SU-DHL-6 (cell line): ENCODE measurements at regions not wholly inside any gene's neighbourhood (a gene's known extent, or its start where the extent isn't known, plus 50 kb on each side); places are given as distances from the start of the nearest gene placed in this dataset.

Experiments
- H2AFZ ChIP-seq: fragments of 200-600 bp; sonication (generic); 2 replicates; pipeline ENCODE4 v1.6.1; 2014; ENCODE audit warnings: low read depth, mild to moderate bottlenecking, moderate library complexity, mixed read lengths, antibody characterized with exemption, low read length; ENCODE audit not compliant: severe bottlenecking
- H3F3A ChIP-seq: fragments of 200-600 bp; shearing (Covaris generic); 2 replicates; pipeline ENCODE4 v1.6.0; 2016; ENCODE audit warnings: antibody characterized with exemption, mild to moderate bottlenecking; ENCODE audit not compliant: insufficient read depth
- H3K27ac ChIP-seq: fragments of 200-600 bp; sonication (generic); 2 replicates; pipeline ENCODE4 v1.5.1; 2016; ENCODE audit warnings: low read depth, mild to moderate bottlenecking, low read length, moderate library complexity, mixed read lengths
- H3K27me3 ChIP-seq: fragments of 200-600 bp; sonication (generic), shearing (Covaris generic); 2 replicates; pipeline ENCODE4 v1.6.0; 2014; ENCODE audit warnings: mild to moderate bottlenecking, low read length
- H3K36me3 ChIP-seq: fragments of 200-600 bp; sonication (generic); 2 replicates; pipeline ENCODE4 v1.6.1; 2014; ENCODE audit warnings: mild to moderate bottlenecking, low read length, mixed read lengths
- H3K4me2 ChIP-seq: fragments of 300-600, 200-600 bp; shearing (Covaris generic), sonication (generic); 2 replicates; pipeline ENCODE4 v1.6.0; 2014; ENCODE audit warnings: low read length, low read depth, mild to moderate bottlenecking; ENCODE audit not compliant: poor library complexity, severe bottlenecking
- H3K4me3 ChIP-seq: fragments of 200-600 bp; sonication (generic); 2 replicates; pipeline ENCODE4 v1.5.1; 2014; ENCODE audit warnings: antibody characterized with exemption, low read length, mild to moderate bottlenecking, mixed read lengths; ENCODE audit not compliant: insufficient read depth, poor library complexity, severe bottlenecking
- H3K79me2 ChIP-seq: fragments of 200-600 bp; sonication (generic); 2 replicates; pipeline ENCODE4 v1.6.1; 2014; ENCODE audit warnings: mild to moderate bottlenecking, low read length, moderate library complexity; ENCODE audit not compliant: insufficient read depth
- H3K9ac ChIP-seq: fragments of 200-600 bp; sonication (generic); 2 replicates; pipeline ENCODE4 v1.7.0; 2014; ENCODE audit warnings: mild to moderate bottlenecking, low read length
- H3K9me2 ChIP-seq: fragments of 200-600 bp; sonication (generic); replicated peaks from 2 replicates; pipeline ENCODE4 v1.6.1; 2014; ENCODE audit warnings: low read length; ENCODE audit not compliant: insufficient read depth
- H3K9me3 ChIP-seq: fragments of 200-600 bp; sonication (generic); 2 replicates; pipeline ENCODE4 v1.6.1; 2014; ENCODE audit warnings: low read length, mixed read lengths; ENCODE audit not compliant: insufficient read depth
- H4K20me1 ChIP-seq: fragments of 200-600 bp; sonication (generic); 2 replicates; pipeline ENCODE4 v1.6.1; 2014; ENCODE audit warnings: low read depth, mild to moderate bottlenecking, antibody characterized with exemption, low read length, moderate library complexity, mixed read lengths
- EZH2phosphoT487 ChIP-seq: fragments of 200-600 bp; sonication (generic), shearing (Covaris generic); conservative IDR thresholded peaks from 2 replicates; pipeline ENCODE4 v1.6.1; 2018; ENCODE audit warnings: mild to moderate bottlenecking, antibody characterized with exemption, low read length, moderate library complexity, mixed read lengths
- TF ChIP-seq, protein P1 (sequence below): fragments of 200-600 bp; sonication (generic); IDR thresholded peaks from one replicate; pipeline ENCODE4 v1.5.1; 2017; ENCODE audit warnings: antibody characterized with exemption, mild to moderate bottlenecking, low read length, moderate library complexity; ENCODE audit not compliant: insufficient read depth, poor library complexity, severe bottlenecking

DNA sequence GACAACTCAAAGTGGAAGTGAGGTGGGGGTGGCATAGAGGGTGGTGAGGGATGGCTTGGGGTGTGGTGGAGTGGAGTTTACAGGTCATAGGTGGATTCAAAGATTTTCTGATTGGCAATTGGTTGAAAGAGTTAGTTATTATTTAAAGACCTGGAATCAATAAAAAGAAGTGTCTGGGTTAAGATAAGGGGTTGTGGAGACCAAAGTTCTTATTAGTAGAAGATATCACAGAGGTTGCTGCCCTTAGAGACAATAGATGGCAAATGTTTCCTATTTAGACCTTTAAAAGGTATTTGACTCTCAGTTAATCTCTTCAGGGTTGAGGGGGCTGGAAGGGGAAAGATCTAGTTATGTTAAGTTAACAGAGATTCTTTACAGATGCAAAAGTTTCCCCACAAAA lies 412.3 kb upstream of the TBL1XR1 start:
- H3K4me3 ChIP-seq: no peak overlapping the region
- no peak overlapping the region for H3K27ac ChIP-seq
- no peak overlapping the region for H2AFZ ChIP-seq
- H3K27me3 ChIP-seq: no peaks in the 10 kb centered on the region
- TF ChIP-seq EZH2phosphoT487: no peak
- TF ChIP-seq, protein P1, sequence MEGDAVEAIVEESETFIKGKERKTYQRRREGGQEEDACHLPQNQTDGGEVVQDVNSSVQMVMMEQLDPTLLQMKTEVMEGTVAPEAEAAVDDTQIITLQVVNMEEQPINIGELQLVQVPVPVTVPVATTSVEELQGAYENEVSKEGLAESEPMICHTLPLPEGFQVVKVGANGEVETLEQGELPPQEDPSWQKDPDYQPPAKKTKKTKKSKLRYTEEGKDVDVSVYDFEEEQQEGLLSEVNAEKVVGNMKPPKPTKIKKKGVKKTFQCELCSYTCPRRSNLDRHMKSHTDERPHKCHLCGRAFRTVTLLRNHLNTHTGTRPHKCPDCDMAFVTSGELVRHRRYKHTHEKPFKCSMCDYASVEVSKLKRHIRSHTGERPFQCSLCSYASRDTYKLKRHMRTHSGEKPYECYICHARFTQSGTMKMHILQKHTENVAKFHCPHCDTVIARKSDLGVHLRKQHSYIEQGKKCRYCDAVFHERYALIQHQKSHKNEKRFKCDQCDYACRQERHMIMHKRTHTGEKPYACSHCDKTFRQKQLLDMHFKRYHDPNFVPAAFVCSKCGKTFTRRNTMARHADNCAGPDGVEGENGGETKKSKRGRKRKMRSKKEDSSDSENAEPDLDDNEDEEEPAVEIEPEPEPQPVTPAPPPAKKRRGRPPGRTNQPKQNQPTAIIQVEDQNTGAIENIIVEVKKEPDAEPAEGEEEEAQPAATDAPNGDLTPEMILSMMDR: no peak
- no peak overlapping the region for H3K9ac ChIP-seq
- H3K9me3 ChIP-seq: no peaks in the 10 kb centered on the region
- no peaks in the 10 kb centered on the region for H3K79me2 ChIP-seq
- H3K9me2 ChIP-seq: no peaks in the 10 kb centered on the region
- no peaks in the 10 kb centered on the region for H4K20me1 ChIP-seq
- no peaks in the 10 kb centered on the region for H3F3A ChIP-seq
- H3K4me2 ChIP-seq: no peak overlapping the region
- no peaks in the 10 kb centered on the region for H3K36me3 ChIP-seq

DNA sequence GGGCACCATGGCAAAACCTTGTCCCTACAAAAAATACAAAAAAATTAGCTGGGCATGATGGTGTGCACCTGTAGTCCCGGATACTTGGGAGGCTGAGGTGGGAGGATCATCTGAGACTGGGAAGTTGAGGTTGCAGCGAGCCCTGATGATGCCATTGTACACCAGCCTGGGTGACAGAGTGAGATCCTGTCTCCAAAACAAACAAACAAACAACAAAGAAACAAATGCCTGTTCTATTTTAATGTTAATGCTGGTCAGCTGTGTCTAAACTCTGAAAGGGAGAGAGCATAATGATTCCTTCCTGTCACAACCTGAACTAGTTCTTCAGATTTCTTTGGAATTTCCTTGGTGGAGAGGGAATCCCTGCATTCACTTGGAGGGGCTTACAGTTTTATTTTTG lies 413.0 kb upstream of the TBL1XR1 start:
- no peaks in the 10 kb centered on the region for H3K27me3 ChIP-seq
- TF ChIP-seq, protein P1: no peak
- TF ChIP-seq EZH2phosphoT487: no peak
- H3K4me2 ChIP-seq: no peak overlapping the region
- H3K9me3 ChIP-seq: no peaks in the 10 kb centered on the region
- H3K79me2 ChIP-seq: no peaks in the 10 kb centered on the region
- H4K20me1 ChIP-seq: no peaks in the 10 kb centered on the region
- H3K27ac ChIP-seq: no peak overlapping the region
- H3K4me3 ChIP-seq: no peak overlapping the region
- H3K36me3 ChIP-seq: no peaks in the 10 kb centered on the region
- H3K9me2 ChIP-seq: no peaks in the 10 kb centered on the region
- no peaks in the 10 kb centered on the region for H3F3A ChIP-seq
- H3K9ac ChIP-seq: no peak overlapping the region
- no peak overlapping the region for H2AFZ ChIP-seq

DNA sequence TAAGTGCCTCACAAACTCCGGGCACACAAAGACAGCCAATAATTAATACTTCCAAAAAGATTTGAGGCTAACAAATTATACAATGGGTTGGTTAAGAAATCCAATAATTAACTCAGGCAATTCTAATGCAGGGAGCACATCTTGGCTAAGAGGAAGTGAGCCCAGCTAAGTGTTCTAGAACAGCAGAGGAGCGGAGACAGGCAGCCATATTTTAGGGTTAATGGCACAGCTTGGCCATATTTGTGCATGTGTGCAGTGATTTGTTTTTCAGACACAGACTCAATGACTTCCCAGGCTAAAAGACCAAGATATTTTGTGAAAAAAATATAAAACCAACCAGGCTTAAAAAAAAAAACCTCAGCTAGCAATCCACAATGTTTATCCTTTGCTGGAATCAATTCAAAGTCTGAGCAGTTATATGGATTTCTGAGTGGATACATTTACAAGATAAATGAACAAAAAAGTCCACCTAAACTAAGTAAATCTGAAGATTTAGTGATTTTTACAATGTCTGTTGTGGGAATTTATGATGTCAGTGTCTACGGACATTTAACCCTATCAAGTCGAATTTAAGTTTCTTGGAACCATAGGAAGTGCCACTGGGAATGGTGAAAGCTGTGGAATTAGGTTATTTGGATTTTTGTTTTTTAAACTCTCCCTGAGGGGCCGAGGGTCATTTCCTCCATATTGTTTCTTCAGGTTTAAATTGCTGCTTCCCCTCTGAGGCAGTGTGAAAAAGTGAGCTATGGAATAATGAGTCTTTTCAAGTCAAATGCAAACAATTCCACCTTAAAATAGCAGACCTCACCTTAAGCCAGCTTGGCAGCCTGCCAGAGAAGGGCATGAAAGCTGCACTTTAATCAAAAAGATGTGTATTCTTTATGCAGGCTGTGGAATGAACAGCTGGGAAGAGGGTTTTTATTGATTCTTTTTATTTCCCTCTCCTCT lies 413.7 kb upstream of the TBL1XR1 start:
- no peak for TF ChIP-seq EZH2phosphoT487
- TF ChIP-seq, protein P1: no peak
- Histone ChIP-seq H3K9ac (no peak overlapping the region), H2AFZ (no peak overlapping the region), H4K20me1 (no peaks in the 10 kb centered on the region), H3K9me3 (no peaks in the 10 kb centered on the region), H3K79me2 (no peaks in the 10 kb centered on the region), H3K4me2 (no peak overlapping the region), H3F3A (no peaks in the 10 kb centered on the region), H3K36me3 (no peaks in the 10 kb centered on the region), H3K9me2 (no peaks in the 10 kb centered on the region), H3K27me3 (no peaks in the 10 kb centered on the region), H3K4me3 (no peak overlapping the region), H3K27ac (no peak overlapping the region)
